H7 (cell line): ENCODE measurements at regions not wholly inside any gene's neighbourhood (a gene's known extent, or its start where the extent isn't known, plus 50 kb on each side); places are given as distances from the start of the nearest gene placed in this dataset.

Experiments
- DNase-seq: peaks from one replicate; pipeline ENCODE4 v3.0.0; 2012
- H3K27me3 ChIP-seq: 2 replicates; pipeline ENCODE4 v1.6.0; 2011; ENCODE audit warnings: mild to moderate bottlenecking, low read length; ENCODE audit not compliant: control insufficient read depth, insufficient read depth
- H3K36me3 ChIP-seq: replicated peaks from 2 replicates; pipeline ENCODE4 v1.5.1; 2011; ENCODE audit warnings: low read length; ENCODE audit not compliant: control insufficient read depth, insufficient read depth
- H3K4me3 ChIP-seq: 2 replicates; pipeline ENCODE4 v1.5.1; 2011; ENCODE audit warnings: low read depth, mild to moderate bottlenecking, control low read depth, low read length, moderate library complexity; ENCODE audit not compliant: insufficient read depth

DNA sequence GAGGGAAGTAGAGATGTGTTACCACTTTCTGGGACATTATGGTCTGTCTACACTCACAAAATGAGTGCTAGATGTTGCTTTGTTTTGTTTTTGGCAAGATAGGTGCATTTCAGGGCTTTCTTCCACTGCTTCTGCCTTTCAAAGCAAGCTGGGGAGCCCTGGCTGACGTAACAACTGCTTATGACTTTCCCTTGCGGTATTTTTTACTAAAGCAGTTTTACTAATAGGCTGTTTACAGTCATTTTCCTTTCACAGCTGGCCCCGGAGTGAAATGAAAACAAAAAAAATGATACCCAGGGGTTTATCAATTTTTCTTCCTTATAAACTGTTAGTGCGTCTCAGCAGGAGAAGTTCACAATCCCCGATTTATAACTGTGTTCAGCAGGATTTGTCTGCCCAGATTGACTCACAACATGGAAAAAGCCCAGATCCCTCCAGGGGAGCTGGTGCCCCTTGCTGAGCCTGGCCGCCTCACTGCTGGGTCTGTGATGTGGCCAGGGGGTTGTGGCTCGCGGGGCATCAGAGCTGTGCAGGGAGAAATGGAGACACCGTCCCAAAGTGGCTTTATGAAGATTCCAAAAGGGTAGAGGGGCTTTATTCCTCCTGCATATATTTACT is 184.4 kb upstream of the HS3ST3A1 start:
- DNase-seq, result no peak
- Histone ChIP-seq H3K4me3 (no peak overlapping the region), H3K36me3 (no peaks in the 10 kb centered on the region), H3K27me3 (no peaks in the 10 kb centered on the region)

DNA sequence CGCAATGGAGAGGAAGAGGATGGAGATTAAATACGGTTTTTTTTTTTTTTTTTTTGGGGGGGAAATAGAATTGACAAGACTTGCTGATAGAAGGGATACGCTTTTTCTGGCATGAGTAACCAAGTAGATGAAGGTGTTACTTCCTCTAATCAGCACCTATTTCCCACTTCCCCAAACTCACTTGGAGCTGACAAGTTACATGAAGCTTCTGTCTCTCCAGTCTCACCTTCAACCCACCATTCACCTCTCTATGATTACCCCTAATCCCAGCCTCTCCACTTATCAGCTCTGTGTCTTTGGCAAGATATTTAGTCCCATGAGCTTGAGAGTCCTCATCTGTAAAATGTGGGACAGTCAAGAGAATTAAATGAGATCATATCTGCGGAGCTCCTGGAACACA is 185.9 kb upstream of the HS3ST3A1 start:
- H3K4me3 ChIP-seq, result no peak overlapping the region
- H3K27me3 ChIP-seq, result no peaks in the 10 kb centered on the region
- DNase-seq, result no peak
- H3K36me3 ChIP-seq, result no peaks in the 10 kb centered on the region

DNA sequence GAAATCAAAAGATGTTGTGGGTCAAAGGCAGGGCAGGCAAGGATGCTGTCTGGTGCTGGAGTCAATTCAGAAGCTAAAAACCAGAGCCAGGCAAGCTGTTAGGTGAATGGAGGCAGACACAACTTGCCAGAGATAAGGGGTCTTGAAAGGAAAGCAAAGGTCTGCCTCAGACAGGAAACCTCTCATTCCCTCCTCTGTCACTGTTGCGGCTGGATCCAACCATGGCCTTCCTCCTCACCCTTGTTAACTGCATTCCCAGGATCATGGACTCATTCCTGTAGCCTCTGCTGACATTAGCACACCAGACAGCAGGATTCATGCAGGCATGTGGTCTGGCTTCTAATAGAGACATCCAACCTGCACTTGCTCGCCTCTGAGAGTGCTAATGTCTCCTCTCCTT is 186.7 kb upstream of the HS3ST3A1 start:
- DNase-seq, result no peak
- Histone ChIP-seq H3K36me3 (no peaks in the 10 kb centered on the region), H3K27me3 (no peaks in the 10 kb centered on the region), H3K4me3 (no peak overlapping the region)

DNA sequence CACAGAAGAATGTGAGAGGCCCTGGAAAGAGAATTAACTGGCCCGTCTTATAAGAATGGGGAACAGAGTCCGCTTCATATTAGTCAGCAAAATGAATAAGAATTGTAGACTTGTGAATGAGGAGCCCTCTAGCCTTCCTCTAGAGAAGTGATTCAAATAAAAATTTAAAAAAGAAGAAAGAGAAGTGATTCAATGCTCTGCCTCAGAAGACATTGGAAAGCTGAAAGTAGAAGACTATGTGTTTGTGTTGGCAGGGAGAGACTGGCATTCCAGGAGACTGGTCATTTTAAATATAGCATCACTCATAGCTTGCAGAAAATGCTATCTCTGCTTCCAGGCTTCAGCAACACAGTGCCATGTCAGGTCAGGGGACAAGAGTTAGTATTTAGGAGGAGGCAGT is 190.6 kb upstream of the HS3ST3A1 start:
- H3K36me3 ChIP-seq, result no peaks in the 10 kb centered on the region
- H3K27me3 ChIP-seq, result no peaks in the 10 kb centered on the region
- H3K4me3 ChIP-seq, result no peak overlapping the region
- DNase-seq, result no peak

DNA sequence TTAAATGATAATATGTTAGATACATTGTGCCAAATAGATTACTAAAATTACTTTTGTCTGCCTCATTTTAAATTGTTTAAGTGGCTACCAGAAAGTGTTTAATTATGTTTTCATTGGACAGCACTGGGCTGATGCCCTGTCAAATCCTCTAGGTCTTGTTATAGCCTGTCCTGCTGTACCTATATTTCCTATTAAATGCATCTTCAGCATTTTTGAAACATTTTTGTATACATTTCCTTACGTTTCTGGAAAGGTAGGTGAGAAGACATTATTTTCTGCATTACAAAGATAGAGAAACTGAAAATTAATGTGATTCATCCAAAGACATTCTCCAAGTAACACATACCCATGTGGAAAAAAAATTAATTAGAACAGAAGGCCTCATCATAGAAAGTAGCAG is 192.2 kb upstream of the HS3ST3A1 start:
- Histone ChIP-seq H3K27me3 (no peaks in the 10 kb centered on the region), H3K36me3 (no peaks in the 10 kb centered on the region), H3K4me3 (no peak overlapping the region)
- DNase-seq, result no peak

DNA sequence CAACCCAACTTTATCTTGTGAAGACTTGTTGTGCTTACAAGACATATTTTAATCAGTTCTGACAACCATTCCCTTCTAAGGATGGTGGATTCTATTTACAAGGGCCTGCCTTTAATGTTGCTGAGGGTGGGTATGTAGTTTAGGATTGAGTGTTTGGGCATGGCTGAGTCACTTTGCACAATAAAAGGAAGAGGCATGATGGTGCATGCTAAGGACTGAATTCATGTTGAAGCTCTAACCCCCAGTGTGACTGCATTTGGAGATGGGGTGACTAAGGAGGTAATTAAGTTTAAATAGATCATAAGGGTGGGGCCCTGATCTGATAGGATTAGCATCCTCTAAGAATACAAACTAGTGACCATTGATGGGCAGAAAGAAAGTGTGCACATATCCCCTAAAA is 196.1 kb upstream of the HS3ST3A1 start:
- no peak for DNase-seq
- H3K4me3 ChIP-seq, result no peak overlapping the region
- no peaks in the 10 kb centered on the region for H3K27me3 ChIP-seq
- no peaks in the 10 kb centered on the region for H3K36me3 ChIP-seq

DNA sequence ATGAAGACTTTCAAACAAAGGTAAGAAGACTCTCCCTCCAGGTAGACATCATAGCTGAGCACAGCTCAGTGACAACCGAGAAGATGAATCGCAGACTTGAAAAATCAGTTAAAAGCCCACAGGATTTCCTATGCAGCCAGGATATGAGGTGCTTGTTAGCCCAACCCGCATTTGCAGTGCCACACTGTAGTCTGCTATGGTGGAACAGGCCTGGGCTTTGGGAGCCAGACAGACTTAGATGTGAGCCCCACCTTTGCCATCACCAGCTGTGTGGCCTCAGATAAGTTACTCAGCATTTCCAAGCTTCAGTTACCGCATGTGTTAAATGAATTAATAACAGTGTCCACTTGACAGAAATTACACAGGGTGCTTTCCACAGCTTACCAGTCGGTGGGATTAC is 204.4 kb upstream of the HS3ST3A1 start:
- no peaks in the 10 kb centered on the region for H3K36me3 ChIP-seq

DNA sequence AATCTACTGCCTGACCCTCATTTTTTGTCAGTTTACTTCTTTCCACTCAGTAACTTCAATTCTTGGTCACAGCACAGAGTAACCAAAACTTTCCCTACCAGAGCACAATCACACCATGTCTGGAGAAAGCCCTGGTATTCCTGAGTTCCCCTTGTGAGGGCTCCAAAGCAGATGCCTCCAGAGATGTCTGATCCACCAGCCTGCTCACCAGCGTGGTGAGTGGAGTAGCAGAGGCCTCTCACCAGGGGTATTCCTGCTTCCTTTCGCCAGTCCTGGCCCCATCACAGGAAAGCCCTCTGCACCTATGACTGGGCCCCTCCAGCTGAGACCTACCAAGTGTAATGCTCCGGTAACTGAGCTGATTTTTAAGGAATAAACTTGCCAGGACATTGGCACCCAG is 205.4 kb upstream of the HS3ST3A1 start:
- DNase-seq, result no peak
- Histone ChIP-seq H3K4me3 (no peak overlapping the region), H3K27me3 (no peaks in the 10 kb centered on the region), H3K36me3 (no peaks in the 10 kb centered on the region)

More for the DNA sequence above, 204.4 kb upstream of the HS3ST3A1 start:
- no peak for DNase-seq
- Histone ChIP-seq H3K4me3 (no peak overlapping the region), H3K27me3 (no peaks in the 10 kb centered on the region)

DNA sequence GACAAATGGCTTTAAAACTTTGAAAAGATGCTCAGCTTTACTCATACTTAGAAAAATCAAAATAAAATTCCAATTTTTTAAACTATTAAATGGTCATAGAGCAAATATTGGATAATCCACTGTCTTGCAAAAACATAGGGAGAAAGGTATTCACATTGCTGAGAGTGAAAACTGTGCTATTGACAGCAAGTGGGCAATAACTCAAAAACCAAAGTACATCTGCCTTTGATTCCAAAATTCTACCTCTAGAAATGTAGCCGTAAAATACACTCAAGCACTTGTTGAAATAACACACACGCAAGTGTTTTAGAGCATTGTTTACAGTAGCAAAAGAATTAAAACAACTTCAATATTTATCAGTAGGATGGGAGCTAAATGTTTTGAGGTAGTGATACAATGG is 210.6 kb upstream of the HS3ST3A1 start:
- Histone ChIP-seq H3K27me3 (no peaks in the 10 kb centered on the region), H3K36me3 (no peaks in the 10 kb centered on the region), H3K4me3 (no peak overlapping the region)
- DNase-seq, result no peak

DNA sequence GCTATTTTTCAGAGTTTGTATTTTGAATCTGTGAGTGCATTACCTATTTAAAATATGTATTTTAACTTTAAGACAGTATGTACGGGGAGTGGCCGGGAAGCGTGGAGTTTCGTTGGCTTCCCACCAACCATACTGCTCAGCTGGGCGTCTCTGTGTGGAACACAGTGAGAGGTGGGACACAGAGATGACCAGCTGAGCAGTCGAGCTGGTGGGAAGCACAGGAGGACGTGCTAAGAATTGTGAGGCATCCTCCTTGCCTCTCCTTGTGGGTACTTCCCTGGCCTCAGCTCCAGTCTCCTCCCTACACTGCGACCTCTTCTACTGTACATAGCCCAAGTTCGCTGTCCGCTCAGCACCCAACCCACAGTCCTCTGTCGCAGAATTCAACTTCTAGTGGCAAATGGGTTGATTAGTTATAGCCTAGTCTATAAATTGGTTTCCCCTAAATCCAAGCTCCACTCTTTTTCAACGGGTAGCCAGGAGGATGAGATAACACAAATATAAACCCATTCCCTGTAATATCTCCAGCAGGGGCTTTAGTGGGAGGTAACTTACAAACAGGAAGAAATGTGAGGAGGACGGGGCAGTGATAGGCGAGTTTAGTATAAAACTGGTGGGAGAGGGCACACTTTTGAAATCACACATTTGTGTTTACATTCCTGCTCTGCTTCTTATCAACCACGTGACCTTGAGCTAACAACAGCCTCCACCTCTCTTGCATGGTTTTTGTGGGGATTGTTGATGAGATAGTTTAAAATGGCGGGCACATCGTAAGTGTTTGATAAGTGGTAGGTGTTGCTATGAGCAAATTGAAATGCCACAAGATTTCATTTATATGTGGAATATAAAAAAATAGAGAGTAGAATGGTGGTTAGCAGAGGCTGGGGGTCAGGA is 211.9 kb upstream of the HS3ST3A1 start:
- no peaks in the 10 kb centered on the region for H3K27me3 ChIP-seq
- peak; percentile 4 for DNase-seq

DNA sequence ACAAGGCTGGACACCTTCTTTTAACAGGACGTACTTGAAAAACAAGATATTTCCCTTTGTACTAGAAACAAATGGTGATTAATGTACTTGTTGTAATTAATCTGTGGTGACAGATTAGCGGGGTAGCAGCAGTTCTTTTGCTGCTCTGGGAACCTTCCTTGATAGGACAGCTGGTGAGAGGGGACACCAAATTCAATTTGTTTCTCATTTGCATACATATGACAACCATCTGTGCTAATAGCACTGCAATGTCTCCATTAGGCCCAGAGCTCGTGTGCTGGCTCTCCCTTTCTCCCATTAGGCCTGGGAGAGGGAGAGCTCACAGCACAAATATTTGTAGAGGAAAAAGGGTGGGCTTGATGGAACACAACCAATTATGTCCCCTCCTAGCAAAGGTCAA is 221.0 kb upstream of the HS3ST3A1 start:
- no peak for DNase-seq
- Histone ChIP-seq H3K27me3 (no peaks in the 10 kb centered on the region), H3K36me3 (no peaks in the 10 kb centered on the region), H3K4me3 (no peak overlapping the region)

More for the DNA sequence above, 211.9 kb upstream of the HS3ST3A1 start:
- Histone ChIP-seq H3K4me3 (no peak overlapping the region), H3K36me3 (no peaks in the 10 kb centered on the region)

DNA sequence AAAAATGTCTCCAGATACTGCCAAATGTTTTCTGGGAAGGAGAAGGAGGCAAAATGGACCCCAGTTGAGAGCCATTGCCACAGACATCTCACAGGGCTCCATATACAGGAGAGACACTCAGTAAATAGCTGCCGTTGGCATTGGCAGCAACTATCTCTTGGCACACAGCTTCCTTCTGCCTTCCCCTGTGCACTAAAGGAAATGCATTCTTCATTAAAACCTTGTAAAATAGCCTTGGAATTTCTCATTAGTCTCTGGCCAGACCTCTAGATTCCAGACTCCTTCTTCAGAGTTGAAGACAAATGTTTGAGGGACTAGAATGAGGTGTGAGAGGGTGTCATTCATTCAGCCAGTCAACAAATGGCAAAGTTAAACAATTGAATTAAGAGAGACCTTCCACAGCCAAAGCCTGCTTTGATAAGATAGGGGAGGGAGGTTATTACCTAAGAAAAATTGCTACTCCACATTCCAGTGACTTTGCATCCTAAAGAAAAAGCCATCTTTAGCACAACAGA is 223.9 kb upstream of the HS3ST3A1 start:
- Histone ChIP-seq H3K36me3 (no peaks in the 10 kb centered on the region), H3K4me3 (no peak overlapping the region), H3K27me3 (no peaks in the 10 kb centered on the region)
- no peak for DNase-seq

DNA sequence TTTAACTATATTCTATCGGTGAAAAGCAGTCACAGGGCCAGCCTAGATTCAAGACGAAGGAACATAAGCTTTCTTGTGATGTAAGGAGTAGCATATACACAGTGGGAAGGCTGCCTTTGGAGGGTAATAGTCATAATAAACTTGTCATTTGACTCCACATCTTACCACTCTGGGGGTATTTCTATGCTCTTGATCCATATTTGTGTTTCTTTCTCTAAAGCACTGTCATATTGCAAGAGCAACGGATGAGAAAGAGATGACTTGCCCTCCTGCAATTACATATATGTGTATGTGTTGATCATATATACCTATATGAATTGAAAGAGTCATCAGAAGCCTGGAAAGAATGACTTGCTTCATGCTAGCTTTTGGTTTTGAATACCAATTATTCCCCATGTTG is 225.4 kb upstream of the HS3ST3A1 start:
- Histone ChIP-seq H3K27me3 (no peaks in the 10 kb centered on the region), H3K4me3 (no peak overlapping the region), H3K36me3 (no peaks in the 10 kb centered on the region)
- no peak for DNase-seq

DNA sequence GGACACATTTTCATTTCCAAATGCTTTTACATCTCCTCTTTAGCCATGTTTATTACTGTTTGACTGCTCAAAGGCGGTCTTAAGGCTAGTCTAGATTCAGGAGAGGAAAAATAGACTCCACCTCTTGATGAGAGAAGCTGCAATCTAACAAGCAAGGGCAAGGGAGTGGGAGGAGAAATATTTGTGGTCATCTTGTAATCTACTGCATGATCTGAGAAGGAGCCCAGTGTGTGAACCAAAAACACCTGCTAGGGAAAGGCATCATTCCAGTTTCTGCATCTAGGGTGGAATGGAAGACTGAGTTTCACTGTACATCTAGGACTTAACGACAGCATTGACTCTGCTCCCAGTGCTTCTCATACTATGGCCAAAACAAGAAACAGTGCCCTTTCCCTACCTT is 232.2 kb upstream of the HS3ST3A1 start:
- Histone ChIP-seq H3K27me3 (no peaks in the 10 kb centered on the region), H3K36me3 (no peaks in the 10 kb centered on the region), H3K4me3 (no peak overlapping the region)
- no peak for DNase-seq

DNA sequence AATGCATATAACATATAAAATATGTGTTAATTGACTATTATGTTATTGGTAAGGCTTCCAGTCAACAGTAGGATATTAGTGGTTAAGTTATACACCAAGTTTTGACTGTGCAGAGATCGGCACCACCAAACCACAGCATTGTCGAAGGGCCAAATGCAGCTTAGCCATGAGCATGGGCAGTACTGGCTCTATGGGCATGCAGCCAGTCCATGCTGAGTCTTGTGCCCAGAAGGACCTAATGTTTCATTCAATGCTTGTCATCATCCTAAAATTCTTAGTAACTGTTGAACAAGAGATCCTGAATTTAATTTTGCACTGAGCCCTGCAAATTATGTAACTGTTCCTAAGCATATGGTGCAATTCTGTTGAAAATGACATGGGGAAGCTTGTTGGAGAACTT is 233.4 kb upstream of the HS3ST3A1 start:
- Histone ChIP-seq H3K36me3 (no peaks in the 10 kb centered on the region), H3K27me3 (no peaks in the 10 kb centered on the region), H3K4me3 (no peak overlapping the region)
- DNase-seq, result no peak
